NCI-H2081 treated with DMSO at 0.1 percent for 48 hours (cell line): ENCODE measurements at regions not wholly inside any gene's neighbourhood (a gene's known extent, or its start where the extent isn't known, plus 50 kb on each side); places are given as distances from the start of the nearest gene placed in this dataset.

ENCODE experiments used
- DNase-seq: peaks from one replicate; lab custom pipeline; 2025; lab: John Stamatoyannopoulos, UW

- DNase-seq = no peak
Observed at GRCh38 chr20:7085467-7085866, 318.0 kb downstream of the BMP2 start.

- no peak for DNase-seq
Observed at GRCh38 chr20:7087803-7088202, 320.3 kb downstream of the BMP2 start.

GRCh38 chr20:7090001-7090400 is 322.5 kb downstream of the BMP2 start:
- no peak for DNase-seq

GRCh38 chr20:7090811-7091210 is 323.3 kb downstream of the BMP2 start:
- no peak for DNase-seq

GRCh38 chr20:7091655-7092054 is 324.2 kb downstream of the BMP2 start:
- DNase-seq = no peak

- peak; percentile 35 for DNase-seq
Observed at GRCh38 chr20:7094438-7094997, 327.0 kb downstream of the BMP2 start.

GRCh38 chr20:7106910-7107309 is 339.4 kb downstream of the BMP2 start:
- DNase-seq = no peak

GRCh38 chr20:7108929-7109328 is 341.4 kb downstream of the BMP2 start:
- DNase-seq = no peak

- no peak for DNase-seq
Observed at GRCh38 chr20:7113577-7114466, 346.3 kb downstream of the BMP2 start.

- no peak for DNase-seq
Observed at GRCh38 chr20:7123457-7123856, 356.0 kb downstream of the BMP2 start.

- DNase-seq = no peak
Observed at GRCh38 chr20:7124120-7124519, 356.6 kb downstream of the BMP2 start.

GRCh38 chr20:7136886-7137285 is 369.4 kb downstream of the BMP2 start:
- no peak for DNase-seq

GRCh38 chr20:7137395-7138151 is 370.1 kb downstream of the BMP2 start:
- no peak for DNase-seq

GRCh38 chr20:7144464-7144863 is 377.0 kb downstream of the BMP2 start:
- no peak for DNase-seq

GRCh38 chr20:7146552-7147219 is 379.2 kb downstream of the BMP2 start:
- DNase-seq = peak; percentile 79

- DNase-seq = no peak
Observed at GRCh38 chr20:7147220-7147601, 379.7 kb downstream of the BMP2 start.

- no peak for DNase-seq
Observed at GRCh38 chr20:7151676-7152470, 384.4 kb downstream of the BMP2 start.

- peak; percentile 34 for DNase-seq
Observed at GRCh38 chr20:7155282-7155681, 387.8 kb downstream of the BMP2 start.

GRCh38 chr20:7155794-7156193 is 388.3 kb downstream of the BMP2 start:
- no peak for DNase-seq

GRCh38 chr20:7159903-7160302 is 392.4 kb downstream of the BMP2 start:
- DNase-seq = no peak

GRCh38 chr20:7161690-7162089 is 394.2 kb downstream of the BMP2 start:
- no peak for DNase-seq

- DNase-seq = no peak
Observed at GRCh38 chr20:7171911-7172310, 404.4 kb downstream of the BMP2 start.
